Adrenal gland (tissue), 9 donors: ENCODE measurements at regions not wholly inside any gene's neighbourhood (a gene's known extent, or its start where the extent isn't known, plus 50 kb on each side); places are given as distances from the start of the nearest gene placed in this dataset.

ENCODE experiments used
- DNase-seq, 7 donors: peaks; one replicate each; pipeline ENCODE4 v3.0.0-alpha.2; 2019 to 2020
- H3K27ac ChIP-seq, 5 donors: fragments of 200-600 bp; sonication (generic) in 4 of 5; 1 replicate in 3 of 5; 2 replicates in 2 of 5; pipeline versions ENCODE4 v1.5.1 to v1.8.0; 2016 to 2020; ENCODE audit warnings: mild to moderate bottlenecking in 1 of 5
- H3K27me3 ChIP-seq: fragments of 200-600 bp; 2 replicates; pipeline ENCODE4 v1.8.0; 2021
- H3K36me3 ChIP-seq, 2 donors: fragments of 200-600 bp; replicated peaks in 1 of 2; 1 replicate in 1 of 2; 2 replicates in 1 of 2; pipeline versions ENCODE4 v1.5.1 to v1.8.0; 2018 to 2022
- H3K4me1 ChIP-seq, 2 donors: fragments of 200-600 bp; replicated peaks in 1 of 2; 1 replicate in 1 of 2; 2 replicates in 1 of 2; pipeline versions ENCODE4 v1.5.1 to v1.8.0; 2018 to 2021
- H3K4me3 ChIP-seq, 4 donors: fragments of 200-600 bp; sonication (generic) in 3 of 4; one replicate each; pipeline ENCODE4 v1.5.1; 2016 to 2018
- H3K9me3 ChIP-seq, 3 donors: fragments of 200-600 bp; sonication (generic) in 1 of 3; replicated peaks in 1 of 3; 1 replicate in 2 of 3; 2 replicates in 1 of 3; pipeline versions ENCODE4 v1.5.1 to v1.8.0; 2016 to 2021
- CTCF ChIP-seq, 6 experiments: fragments of 450-650 bp in 4 of 6; fragments of 200-600 bp in 2 of 6; sonication (generic) in 1 of 6; IDR thresholded peaks; 1 replicate in 5 of 6; 2 replicates in 1 of 6; pipeline versions ENCODE4 v1.5.1 to v1.8.0; 2016 to 2021; ENCODE audit warnings: antibody characterized with exemption in 6 of 6, mild to moderate bottlenecking in 2 of 6, moderate library complexity in 1 of 6
- POLR2A ChIP-seq, 2 donors: fragments of 450-650 bp; IDR thresholded peaks; one replicate each; pipeline ENCODE4 v1.6.1; 2017; ENCODE audit warnings: antibody characterized with exemption in 2 of 2, mild to moderate bottlenecking in 2 of 2, moderate library complexity in 1 of 2
- WGBS, 4 donors: extraction: QIAGEN DNeasy Blood & Tissue Kit in 2 of 4; methylation state at CpG; one replicate each; pipeline versions ENCODE4 v1.1.5 to v1.1.7; 2013 to 2017; 5-methylcytosine and 5-hydroxymethylcytosine counted together
- intact Hi-C, 2 donors: fragments of 100-400 bp; cut with DNase I; formaldehyde crosslinking; loops; one replicate each; pipeline versions ENCODE4 v1.14.1 to v1.15.0; 2022 to 2023
- donor health status: healthy with polysubstance abuse.
- donor health status: Bipolar disorder and iron deficiency.
- donor health status: DM: yes; HTN: yes; CAD: no.
- donor health status: DM: no; HTN: no; CAD: no.
- donor health status: DM: no; HTN: no; CAD: no.

GRCh38 chr9:27933210-27934025 is 360.1 kb upstream of the C9orf72 start:
- Histone ChIP-seq H3K27ac (no peak overlapping the region), H3K27me3 (no peaks in the 10 kb centered on the region), H3K36me3 (no peaks in the 10 kb centered on the region), H3K4me1 (no peaks in the 10 kb centered on the region), H3K4me3 (no peak overlapping the region), H3K9me3 (no peaks in the 10 kb centered on the region)
- intact Hi-C loops: no loop called here
- WGBS, 4 donors: 48 to 64% (median 54%) methylated on average over 6 of the region's 6 CpGs
- no peak for TF ChIP-seq CTCF (IDR thresholded peaks at IDR 0.05)
- no peak for TF ChIP-seq POLR2A (IDR thresholded peaks at IDR 0.05)
- no peak for DNase-seq

- no peaks in the 10 kb centered on the region for H3K27me3 ChIP-seq
- intact Hi-C loops: no loop called here
- no peak for TF ChIP-seq CTCF (IDR thresholded peaks at IDR 0.05)
- TF ChIP-seq POLR2A (IDR thresholded peaks at IDR 0.05): no peak
- WGBS, 4 donors: 54 to 73% (median 69%) methylated on average over 5 of the region's 5 CpGs
- no peaks in the 10 kb centered on the region for H3K9me3 ChIP-seq
- H3K36me3 ChIP-seq: no peaks in the 10 kb centered on the region
- DNase-seq: no peak
- H3K4me1 ChIP-seq: no peaks in the 10 kb centered on the region
- no peak overlapping the region for H3K4me3 ChIP-seq
- no peak overlapping the region for H3K27ac ChIP-seq
Observed at GRCh38 chr9:27934471-27934870, 361.2 kb upstream of the C9orf72 start.

GRCh38 chr9:27939186-27939585 is 365.9 kb upstream of the C9orf72 start:
- intact Hi-C loops: no loop called here
- WGBS, 4 donors: 68 to 88% (median 81%) methylated on average over 2 of the region's 2 CpGs
- TF ChIP-seq POLR2A (IDR thresholded peaks at IDR 0.05): no peak
- no peak for TF ChIP-seq CTCF (IDR thresholded peaks at IDR 0.05)
- Histone ChIP-seq H3K9me3 (no peaks in the 10 kb centered on the region), H3K4me1 (no peaks in the 10 kb centered on the region), H3K27ac (no peak overlapping the region), H3K27me3 (no peaks in the 10 kb centered on the region), H3K36me3 (no peaks in the 10 kb centered on the region), H3K4me3 (no peak overlapping the region)
- DNase-seq: no peak

- Histone ChIP-seq H3K27ac (no peak overlapping the region), H3K9me3 (no peaks in the 10 kb centered on the region), H3K36me3 (no peaks in the 10 kb centered on the region), H3K27me3 (no peaks in the 10 kb centered on the region), H3K4me3 (no peak overlapping the region), H3K4me1 (no peaks in the 10 kb centered on the region)
- no peak for TF ChIP-seq CTCF (IDR thresholded peaks at IDR 0.05)
- TF ChIP-seq POLR2A (IDR thresholded peaks at IDR 0.05): no peak
- DNase-seq: no peak
- intact Hi-C loops: no loop called here
- WGBS, 4 donors: 74 to 84% (median 75%) methylated on average over 3 of the region's 3 CpGs
Observed at GRCh38 chr9:27940535-27940934, 367.3 kb upstream of the C9orf72 start.
